ENCODE measurements at regions not wholly inside any gene's neighbourhood (a gene's known extent, or its start where the extent isn't known, plus 50 kb on each side); places are given as distances from the start of the nearest gene placed in this dataset.

DNA sequence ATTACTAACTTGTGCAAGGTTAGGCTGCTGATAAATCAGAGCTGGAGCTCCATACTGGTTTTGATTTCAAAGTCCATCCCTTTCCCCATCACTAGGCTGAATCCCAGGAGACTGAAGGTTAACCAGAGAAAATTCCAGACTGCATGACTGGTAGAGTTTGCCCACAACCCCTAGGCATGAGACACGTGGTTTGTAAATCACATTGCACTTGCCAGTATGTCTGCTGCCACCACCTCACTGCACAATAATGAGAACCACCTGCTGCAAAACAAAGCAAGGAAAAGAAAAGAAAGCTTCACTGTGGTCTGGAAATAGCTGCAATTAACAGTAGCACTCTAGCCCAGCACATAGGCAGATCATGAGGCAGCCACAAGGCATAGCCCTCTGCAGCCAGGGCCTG lies 67.6 kb upstream of the NTM start:
- TF ChIP-seq, protein P1, sequence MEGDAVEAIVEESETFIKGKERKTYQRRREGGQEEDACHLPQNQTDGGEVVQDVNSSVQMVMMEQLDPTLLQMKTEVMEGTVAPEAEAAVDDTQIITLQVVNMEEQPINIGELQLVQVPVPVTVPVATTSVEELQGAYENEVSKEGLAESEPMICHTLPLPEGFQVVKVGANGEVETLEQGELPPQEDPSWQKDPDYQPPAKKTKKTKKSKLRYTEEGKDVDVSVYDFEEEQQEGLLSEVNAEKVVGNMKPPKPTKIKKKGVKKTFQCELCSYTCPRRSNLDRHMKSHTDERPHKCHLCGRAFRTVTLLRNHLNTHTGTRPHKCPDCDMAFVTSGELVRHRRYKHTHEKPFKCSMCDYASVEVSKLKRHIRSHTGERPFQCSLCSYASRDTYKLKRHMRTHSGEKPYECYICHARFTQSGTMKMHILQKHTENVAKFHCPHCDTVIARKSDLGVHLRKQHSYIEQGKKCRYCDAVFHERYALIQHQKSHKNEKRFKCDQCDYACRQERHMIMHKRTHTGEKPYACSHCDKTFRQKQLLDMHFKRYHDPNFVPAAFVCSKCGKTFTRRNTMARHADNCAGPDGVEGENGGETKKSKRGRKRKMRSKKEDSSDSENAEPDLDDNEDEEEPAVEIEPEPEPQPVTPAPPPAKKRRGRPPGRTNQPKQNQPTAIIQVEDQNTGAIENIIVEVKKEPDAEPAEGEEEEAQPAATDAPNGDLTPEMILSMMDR (IDR thresholded peaks at IDR 0.05; ENCODE audit: insufficient read depth, low read length, poor library complexity, severe bottlenecking): no peak
- TF ChIP-seq EZH2phosphoT487 (conservative IDR thresholded peaks at IDR 0.05; ENCODE audit: low read length): no peak

All from SU-DHL-6 (cell line).